Putamen (tissue), 1 donor: ENCODE measurements at regions not wholly inside any gene's neighbourhood (a gene's known extent, or its start where the extent isn't known, plus 50 kb on each side); places are given as distances from the start of the nearest gene placed in this dataset.

ENCODE experiments used
- DNase-seq: peaks from one replicate; pipeline ENCODE4 v3.0.0-alpha.2; 2016; ENCODE audit warnings: low spot score

DNA sequence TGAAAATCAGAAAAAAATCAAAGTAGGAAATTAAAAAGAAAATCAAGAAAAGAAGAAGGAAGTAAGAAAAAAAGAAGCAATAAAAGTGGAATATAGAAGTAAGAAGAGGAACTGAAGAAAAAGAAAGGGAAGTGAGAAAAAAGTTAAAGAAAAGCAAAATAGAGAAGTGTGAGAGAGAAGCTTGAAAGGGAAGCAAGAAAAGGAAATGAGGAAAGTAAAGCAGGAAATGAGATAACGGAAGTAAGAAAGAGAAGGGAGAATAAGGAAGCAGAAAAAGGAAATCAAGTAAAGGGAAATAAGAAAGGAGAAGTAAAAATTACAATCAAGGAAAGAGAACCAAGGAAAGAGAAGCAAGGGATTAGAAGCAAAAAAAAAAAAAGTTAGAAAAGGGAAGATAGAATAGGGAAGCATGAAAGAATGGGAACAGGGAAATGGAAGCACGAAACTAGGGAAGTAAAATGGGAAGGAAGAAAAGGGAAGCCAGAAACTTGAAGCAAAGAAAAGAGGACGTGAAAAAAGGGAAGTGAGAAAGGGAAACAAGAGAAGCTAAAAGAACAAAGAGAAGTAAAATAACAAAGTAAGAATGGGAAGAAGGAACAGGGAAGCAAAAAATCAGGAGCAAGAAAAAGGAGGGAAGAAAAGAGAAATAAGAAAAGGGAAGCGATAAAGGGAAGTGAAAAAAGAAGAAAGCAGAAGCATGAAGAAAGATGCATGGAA, 243.3 kb upstream of the NCKAP5 start:
- DNase-seq = no peak

DNA sequence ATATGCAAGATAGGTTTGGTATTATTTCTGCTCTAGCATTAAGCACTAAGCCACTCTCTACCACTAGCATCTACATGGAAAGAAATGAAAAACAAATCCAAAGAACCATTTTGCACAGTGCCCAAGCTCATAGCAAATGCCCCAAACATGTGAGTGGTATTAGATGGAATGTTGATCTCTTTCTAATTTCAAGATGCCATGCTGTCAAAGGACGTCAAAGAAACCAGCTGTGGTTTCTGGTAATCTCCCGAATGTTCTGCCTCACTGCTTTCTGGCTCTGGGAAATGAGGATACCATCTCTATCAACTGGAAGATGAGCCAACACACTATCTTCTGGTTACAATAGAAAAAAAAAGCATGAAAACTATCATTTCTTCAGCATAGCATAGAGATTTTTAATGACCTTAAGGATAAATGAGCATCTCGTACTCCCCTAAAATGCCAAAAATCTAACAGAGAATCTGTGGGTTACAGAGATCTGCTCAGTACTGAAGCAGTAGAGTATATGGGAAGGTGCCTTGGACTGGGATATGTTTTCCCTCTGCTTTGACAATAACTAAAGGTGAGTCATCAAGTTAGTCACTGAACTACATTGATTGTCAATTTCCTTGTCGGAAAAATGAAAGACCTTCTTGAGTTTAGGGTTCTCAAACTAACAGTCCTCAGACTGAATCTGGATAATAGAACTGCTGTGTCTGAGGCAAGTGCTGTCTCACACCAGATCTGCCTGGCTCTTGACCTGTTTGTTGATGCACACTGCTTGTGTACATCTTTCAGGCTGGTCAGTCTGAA, 244.8 kb upstream of the NCKAP5 start:
- no peak for DNase-seq

DNA sequence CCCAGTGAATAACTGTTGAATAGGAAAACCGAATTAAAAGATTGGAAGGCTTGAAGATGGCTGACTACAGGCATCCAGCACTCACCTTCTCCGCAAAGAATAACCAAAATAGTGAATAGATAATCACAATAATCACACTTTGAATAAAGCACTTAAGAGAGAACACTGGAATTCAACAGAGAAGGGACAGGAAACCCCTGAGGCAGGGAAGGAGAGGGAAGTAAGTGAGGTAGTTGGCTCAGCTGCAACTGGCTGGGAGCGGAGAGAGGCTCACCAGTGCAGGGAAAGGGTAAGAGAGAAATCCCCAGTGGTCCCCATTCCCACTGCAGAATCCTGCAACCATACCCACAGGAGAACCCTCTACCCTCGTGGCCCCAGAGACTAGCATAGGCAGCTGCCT, 246.6 kb upstream of the NCKAP5 start:
- DNase-seq = no peak

GRCh38 chr2:133816037-133816436, 247.8 kb upstream of the NCKAP5 start:
- no peak for DNase-seq

DNA sequence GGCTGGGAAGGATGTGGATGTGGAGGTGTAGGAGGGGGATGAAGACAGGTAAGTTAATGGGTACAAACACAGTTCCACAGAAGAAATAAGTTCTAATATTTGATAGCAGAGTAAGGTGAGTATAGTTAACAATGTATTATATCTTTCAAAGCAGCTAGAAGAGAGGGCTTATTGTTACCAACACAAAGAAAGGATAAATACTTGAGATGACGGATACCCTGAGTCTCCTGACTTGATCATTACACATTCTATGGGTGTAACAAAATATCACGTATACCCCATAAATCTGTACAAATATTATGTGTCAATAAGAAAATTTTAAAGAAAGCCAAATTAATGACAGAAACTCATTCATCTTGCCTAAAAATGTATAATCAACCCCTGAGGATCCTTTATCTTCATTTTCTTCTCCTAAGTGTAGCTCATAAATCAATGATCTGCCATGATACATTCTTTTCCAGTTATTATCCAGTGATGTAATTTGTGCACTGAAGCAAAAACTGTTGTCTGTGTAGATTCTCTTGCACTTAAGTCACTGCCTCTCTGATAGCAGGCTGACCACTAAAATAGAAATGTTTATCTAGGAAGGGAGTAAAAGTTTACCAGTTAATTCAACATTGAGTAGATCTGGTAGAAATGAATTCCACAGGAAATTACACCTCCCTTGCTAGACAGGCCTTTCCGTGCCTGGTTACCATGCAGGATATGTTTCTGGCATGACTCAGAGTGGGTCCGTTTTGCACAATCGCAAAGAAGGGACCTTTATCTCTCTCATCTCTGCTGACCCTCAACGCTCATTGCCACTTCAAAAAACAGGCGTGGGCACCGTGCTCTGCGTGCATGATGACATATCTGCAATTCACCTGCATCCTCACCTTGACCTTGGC, 249.7 kb upstream of the NCKAP5 start:
- no peak for DNase-seq

GRCh38 chr2:133818661-133819060, 250.4 kb upstream of the NCKAP5 start:
- no peak for DNase-seq

DNA sequence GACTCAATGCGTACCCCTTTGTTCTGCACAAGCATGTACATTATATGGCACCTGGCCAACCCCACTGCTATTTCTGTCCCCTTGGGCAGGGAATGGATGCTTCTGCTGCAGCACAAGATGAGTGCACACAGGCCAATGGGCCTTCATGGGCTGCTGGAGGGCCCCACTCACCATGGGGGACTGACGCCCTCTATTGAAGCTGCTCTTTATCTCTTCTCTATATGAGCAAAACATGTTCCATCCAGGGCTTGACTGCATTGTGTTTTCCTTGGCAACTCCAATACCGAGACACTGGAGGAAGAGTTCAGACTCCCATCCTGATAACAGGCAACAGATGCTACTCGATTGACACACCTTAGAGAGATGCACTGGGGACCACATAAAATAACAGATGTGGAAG, 251.6 kb upstream of the NCKAP5 start:
- DNase-seq = no peak

GRCh38 chr2:133821107-133821760, 253.0 kb upstream of the NCKAP5 start:
- no peak for DNase-seq

- no peak for DNase-seq
Observed at GRCh38 chr2:133822517-133823225, 254.4 kb upstream of the NCKAP5 start.

DNA sequence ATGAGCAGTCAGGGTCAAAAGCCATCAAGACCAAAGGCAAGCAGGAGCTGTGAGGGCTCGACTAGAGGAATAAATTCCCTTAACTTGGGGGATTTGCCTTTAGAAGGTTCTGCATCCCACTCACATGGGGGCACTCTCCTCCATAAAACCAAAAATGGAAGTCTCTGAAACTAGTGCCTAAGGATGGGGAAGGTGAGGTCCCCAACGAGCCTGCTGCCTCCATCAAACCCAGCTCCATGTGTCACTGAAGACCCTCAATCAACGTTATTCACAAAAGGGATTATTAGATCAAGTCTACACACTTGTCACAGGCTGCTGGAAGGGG, 254.9 kb upstream of the NCKAP5 start:
- no peak for DNase-seq

- no peak for DNase-seq
Observed at GRCh38 chr2:133824869-133825268, 256.6 kb upstream of the NCKAP5 start.

DNA sequence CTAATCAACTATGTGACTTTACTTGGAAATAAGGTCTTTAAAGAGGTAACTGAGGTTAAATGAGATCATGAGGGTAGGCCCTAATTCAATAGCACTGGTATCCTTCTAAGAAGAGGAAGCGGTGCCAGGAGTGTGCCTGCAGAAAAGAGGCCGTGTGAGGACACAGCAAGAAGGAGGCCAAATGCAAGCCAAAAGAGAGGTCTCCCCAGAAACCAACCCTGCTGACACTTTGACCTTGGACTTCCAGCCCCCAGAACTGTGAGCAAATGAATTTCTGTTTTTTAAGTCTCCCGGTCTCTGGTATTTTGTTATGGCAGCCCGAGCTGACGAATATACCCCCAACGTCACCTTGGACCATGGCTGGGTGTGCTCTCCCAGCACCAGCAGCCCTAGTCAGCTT, 257.5 kb upstream of the NCKAP5 start:
- no peak for DNase-seq

DNA sequence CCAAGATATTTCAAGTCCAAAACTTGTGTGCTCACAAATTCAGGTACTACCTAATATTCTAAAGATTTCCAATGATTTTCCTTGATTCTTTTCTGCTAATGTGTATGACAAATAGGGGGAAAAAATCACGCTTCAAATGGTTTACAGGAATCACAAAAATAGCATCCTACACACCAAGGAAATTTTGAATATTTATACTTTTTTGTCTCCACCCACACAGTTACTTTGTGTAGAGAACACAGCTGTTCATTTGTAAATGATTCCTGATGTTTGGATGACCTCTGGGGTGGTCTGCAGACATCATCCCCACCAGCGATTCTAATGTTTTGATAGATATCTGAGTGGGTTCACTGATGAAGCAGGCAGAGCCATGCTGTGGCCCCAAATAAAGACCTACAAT, 260.6 kb upstream of the NCKAP5 start:
- DNase-seq = no peak

GRCh38 chr2:133829450-133830020, 261.3 kb upstream of the NCKAP5 start:
- DNase-seq = no peak

GRCh38 chr2:133833746-133834145, 265.5 kb upstream of the NCKAP5 start:
- DNase-seq = no peak

DNA sequence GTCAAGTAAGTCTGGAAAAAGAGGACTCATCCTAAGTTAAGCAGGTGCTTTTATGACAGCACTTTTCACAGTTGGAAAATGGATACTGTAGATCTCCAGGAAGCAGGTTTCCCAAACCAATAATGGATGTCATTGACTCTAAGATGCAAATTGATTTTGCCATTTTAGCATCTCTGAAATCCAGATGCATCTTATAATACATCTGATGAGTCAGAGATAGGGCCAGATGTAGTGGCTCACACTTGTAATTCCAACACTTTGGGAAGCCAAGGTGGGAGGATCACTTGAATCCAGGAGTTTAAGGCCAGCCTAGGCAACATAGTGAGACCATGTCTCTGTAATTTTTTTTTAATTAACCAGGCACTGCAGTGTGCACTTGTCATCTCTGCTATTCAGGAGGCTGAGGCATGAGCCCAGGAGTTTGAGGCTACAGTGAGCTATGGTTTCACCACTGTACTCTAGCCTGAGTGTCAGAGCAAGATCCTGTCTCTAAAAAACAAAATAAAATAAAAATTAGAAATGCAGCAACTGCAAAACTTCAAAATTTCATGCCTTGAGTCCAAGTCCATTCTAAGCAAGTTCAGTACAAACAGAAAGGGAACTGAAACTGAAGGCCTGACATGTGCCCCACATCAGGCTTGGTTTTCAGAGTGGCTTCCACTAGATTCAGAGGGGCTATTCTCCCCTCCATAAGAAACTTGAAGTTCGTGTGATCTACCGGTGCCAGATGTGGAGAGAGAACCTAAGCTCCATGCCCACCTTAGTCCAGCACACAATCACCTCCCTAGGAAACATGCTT, 267.8 kb upstream of the NCKAP5 start:
- DNase-seq = no peak

DNA sequence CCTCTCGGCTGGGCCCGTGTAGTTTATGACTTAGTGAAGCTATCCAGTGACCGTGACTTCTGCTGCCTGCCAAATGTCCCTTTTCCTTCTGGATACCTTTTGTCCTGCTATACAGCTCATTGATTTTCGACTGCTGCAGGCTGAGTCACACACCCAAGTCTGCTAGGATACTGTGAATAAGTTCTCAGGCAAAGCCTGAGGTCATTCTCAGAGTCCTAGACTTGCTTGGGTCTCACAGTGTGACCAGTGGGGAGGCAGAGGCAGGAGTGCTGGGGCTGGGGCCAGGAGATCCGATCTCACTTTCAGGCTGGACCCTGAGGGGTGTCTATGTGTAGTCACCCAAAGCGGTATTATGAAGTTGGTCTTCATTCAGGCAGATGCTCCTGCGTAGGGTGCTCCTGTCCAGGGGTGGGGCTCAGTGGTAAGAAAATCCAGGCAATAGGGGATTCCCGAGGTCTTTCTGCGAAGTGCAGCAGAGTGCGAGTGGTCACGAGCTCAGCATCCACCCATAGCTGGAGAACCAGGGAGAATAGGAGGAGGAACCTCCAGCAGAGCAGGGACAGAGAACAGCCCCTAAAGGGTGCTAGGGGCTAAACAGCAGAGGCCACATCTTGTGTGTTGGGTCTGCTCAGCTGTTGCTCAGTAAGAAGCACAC, 268.6 kb upstream of the NCKAP5 start:
- DNase-seq = no peak

GRCh38 chr2:133837441-133838094, 269.3 kb upstream of the NCKAP5 start:
- peak; percentile 12 for DNase-seq

DNA sequence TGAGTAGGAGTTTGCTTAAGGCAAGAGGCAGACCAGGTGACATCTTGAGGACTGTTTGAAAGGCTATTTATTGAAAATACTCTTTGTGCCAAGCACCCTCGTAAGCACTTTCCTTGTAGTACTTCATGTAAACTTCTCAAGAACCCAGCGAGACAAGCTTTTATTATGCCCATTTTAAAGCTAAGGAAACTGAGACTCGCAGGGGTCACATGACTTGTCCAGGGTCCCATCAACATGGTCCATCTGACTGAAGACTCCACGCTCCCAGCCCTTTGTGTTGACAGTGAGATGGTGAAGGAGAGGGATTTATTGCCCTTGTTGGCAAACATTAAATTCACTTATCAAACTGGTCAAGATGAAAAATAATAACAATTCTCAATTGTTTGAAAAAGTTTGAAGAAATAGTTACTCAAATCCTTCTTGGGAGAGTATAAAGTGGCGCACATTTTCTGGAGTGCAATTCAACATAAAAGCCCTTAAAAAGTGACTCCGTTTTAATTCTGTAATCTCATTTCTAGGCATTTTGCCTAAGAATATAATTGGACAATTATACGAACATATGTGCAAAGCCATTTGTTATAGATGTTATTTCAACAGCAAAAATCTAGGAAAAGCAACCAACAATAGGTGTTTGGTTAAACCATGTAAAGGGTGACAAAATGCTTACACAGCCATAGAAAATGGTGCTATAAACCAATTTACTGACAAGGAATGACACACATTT, 270.5 kb upstream of the NCKAP5 start:
- no peak for DNase-seq
